ENCODE measurements at regions not wholly inside any gene's neighbourhood (a gene's known extent, or its start where the extent isn't known, plus 50 kb on each side); places are given as distances from the start of the nearest gene placed in this dataset.

DNA sequence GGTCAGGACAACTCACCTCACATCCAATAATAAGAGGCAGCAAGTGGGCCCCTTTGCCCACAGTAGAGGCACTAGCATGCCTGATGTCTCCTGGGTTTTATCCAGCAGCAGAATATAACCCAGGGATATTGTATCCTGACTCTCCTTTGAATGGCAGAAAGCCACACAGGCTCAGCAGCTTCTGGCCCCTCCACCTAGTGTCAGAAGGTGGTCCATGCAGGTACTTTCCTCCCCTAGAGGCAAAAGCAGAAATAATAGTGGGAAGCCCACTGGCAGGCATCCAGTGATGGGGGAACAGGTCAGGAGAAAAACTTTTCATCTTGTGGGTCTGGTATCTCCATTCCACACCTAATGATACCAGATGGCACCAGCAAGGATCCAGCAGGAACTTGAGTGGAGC lies 75.5 kb upstream of the IRS4 start:
- TF ChIP-seq, protein P1, sequence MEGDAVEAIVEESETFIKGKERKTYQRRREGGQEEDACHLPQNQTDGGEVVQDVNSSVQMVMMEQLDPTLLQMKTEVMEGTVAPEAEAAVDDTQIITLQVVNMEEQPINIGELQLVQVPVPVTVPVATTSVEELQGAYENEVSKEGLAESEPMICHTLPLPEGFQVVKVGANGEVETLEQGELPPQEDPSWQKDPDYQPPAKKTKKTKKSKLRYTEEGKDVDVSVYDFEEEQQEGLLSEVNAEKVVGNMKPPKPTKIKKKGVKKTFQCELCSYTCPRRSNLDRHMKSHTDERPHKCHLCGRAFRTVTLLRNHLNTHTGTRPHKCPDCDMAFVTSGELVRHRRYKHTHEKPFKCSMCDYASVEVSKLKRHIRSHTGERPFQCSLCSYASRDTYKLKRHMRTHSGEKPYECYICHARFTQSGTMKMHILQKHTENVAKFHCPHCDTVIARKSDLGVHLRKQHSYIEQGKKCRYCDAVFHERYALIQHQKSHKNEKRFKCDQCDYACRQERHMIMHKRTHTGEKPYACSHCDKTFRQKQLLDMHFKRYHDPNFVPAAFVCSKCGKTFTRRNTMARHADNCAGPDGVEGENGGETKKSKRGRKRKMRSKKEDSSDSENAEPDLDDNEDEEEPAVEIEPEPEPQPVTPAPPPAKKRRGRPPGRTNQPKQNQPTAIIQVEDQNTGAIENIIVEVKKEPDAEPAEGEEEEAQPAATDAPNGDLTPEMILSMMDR (IDR thresholded peaks at IDR 0.05) = no peak
- TF ChIP-seq POLR2A (IDR thresholded peaks at IDR 0.05) = no peak
- no peak for TF ChIP-seq POLR2AphosphoS5 (IDR thresholded peaks at IDR 0.05)
